Caco-2 (cell line): ENCODE measurements at regions not wholly inside any gene's neighbourhood (a gene's known extent, or its start where the extent isn't known, plus 50 kb on each side); places are given as distances from the start of the nearest gene placed in this dataset.

Experiments used
- BruUV-seq: library from RNA; stranded (reverse); fragments of 400-500 nt; replicated peaks from 2 replicates; lab custom pipeline; 2021; lab: Mats Ljungman, UMichigan
- CTCF ChIA-PET: fragments of 300-600 bp; sonication (Branson Sonifier 250); formaldehyde crosslinking; loops from one replicate; lab custom pipeline; 2022; ENCODE audit warnings: antibody characterized with exemption; lab: Charles Lee
- POLR2A ChIA-PET: fragments of 300-600 bp; sonication (Branson Sonifier 250); formaldehyde crosslinking; loops from one replicate; lab custom pipeline; 2022; ENCODE audit warnings: antibody characterized with exemption; lab: Charles Lee
- DNase-seq, 2 experiments: peaks; one replicate each; pipeline versions ENCODE4 v3.0.0 to v3.0.0-alpha.2; 2020 to 2022
- H3K27me3 ChIP-seq: replicated peaks from 2 replicates; pipeline ENCODE4 v1.6.0; 2011; ENCODE audit warnings: low read length; ENCODE audit not compliant: control insufficient read depth, insufficient read depth
- H3K36me3 ChIP-seq: 2 replicates; pipeline ENCODE4 v1.5.1; 2011; ENCODE audit warnings: low read length; ENCODE audit not compliant: control insufficient read depth, insufficient read depth
- H3K4me1 ChIP-seq: fragments of 250-450 bp; sonication (Bioruptor Pico); 2 replicates; pipeline ENCODE4 v1.5.1; 2020; ENCODE audit warnings: mild to moderate bottlenecking
- H3K4me3 ChIP-seq: 2 replicates; pipeline ENCODE4 v1.5.1; 2011; ENCODE audit warnings: low read depth, mild to moderate bottlenecking, control low read depth, low read length
- H3K9me3 ChIP-seq: fragments of 250-450 bp; sonication (Bioruptor Pico); 2 replicates; pipeline ENCODE4 v1.5.1; 2020; ENCODE audit warnings: mild to moderate bottlenecking, moderate library complexity
- H3K27ac Mint-ChIP-seq: one replicate; pipeline ENCODE4 v1.8.0; 2022; ENCODE audit warnings: mixed read lengths; ENCODE audit not compliant: unreplicated experiment
- H3K27me3 Mint-ChIP-seq: one replicate; pipeline ENCODE4 v1.8.0; 2022; ENCODE audit warnings: mixed read lengths; ENCODE audit not compliant: insufficient read depth, unreplicated experiment
- H3K36me3 Mint-ChIP-seq: one replicate; pipeline ENCODE4 v1.8.0; 2022; ENCODE audit warnings: mild to moderate bottlenecking, mixed read lengths; ENCODE audit not compliant: insufficient read depth, unreplicated experiment
- H3K4me1 Mint-ChIP-seq: one replicate; pipeline ENCODE4 v1.8.0; 2022; ENCODE audit warnings: low read depth, mixed read lengths; ENCODE audit not compliant: unreplicated experiment
- H3K4me3 Mint-ChIP-seq: one replicate; pipeline ENCODE4 v1.8.0; 2022; ENCODE audit warnings: mild to moderate bottlenecking, moderate library complexity, mixed read lengths; ENCODE audit not compliant: unreplicated experiment
- H3K9me3 Mint-ChIP-seq: one replicate; pipeline ENCODE4 v1.8.0; 2022; ENCODE audit warnings: mixed read lengths; ENCODE audit not compliant: unreplicated experiment
- CTCF ChIP-seq, 2 experiments: fragments of 200-600 bp in 1 of 2; IDR thresholded peaks; 1 replicate in 1 of 2; 2 replicates in 1 of 2; pipeline versions ENCODE4 v1.5.1 to v1.8.0; 2011 to 2022; ENCODE audit warnings: antibody characterized with exemption in 1 of 2, control low read depth in 1 of 2, inconsistent platforms in 1 of 2, low read depth in 1 of 2, low read length in 1 of 2, mild to moderate bottlenecking in 1 of 2, moderate library complexity in 1 of 2; ENCODE audit not compliant: insufficient read depth in 1 of 2, severe bottlenecking in 1 of 2, unreplicated experiment in 1 of 2
- intact Hi-C: fragments of 100-400 bp; cut with micrococcal nuclease; formaldehyde crosslinking; loops from one replicate; pipeline ENCODE4 v1.10.0; 2022; ENCODE audit not compliant: unreplicated experiment

- H3K27ac Mint-ChIP-seq, result no peak overlapping the region
- Histone ChIP-seq H3K9me3 (no peaks in the 10 kb centered on the region), H3K4me1 (no peaks in the 10 kb centered on the region), H3K4me3 (no peak overlapping the region), H3K36me3 (no peaks in the 10 kb centered on the region), H3K27me3 (no peaks in the 10 kb centered on the region)
- DNase-seq, result no peak
- no peaks in the 10 kb centered on the region for H3K9me3 Mint-ChIP-seq
- no peaks in the 10 kb centered on the region for H3K27me3 Mint-ChIP-seq
- no peak overlapping the region for H3K4me3 Mint-ChIP-seq
- ChIA-PET CTCF (no interaction called here), POLR2A (no interaction called here)
- no TSS peak for BruUV-seq
- intact Hi-C loops, result no loop called here
- no peaks in the 10 kb centered on the region for H3K4me1 Mint-ChIP-seq
- H3K36me3 Mint-ChIP-seq, result no peaks in the 10 kb centered on the region
- no peak for TF ChIP-seq CTCF (IDR thresholded peaks at IDR 0.05; ENCODE audit: insufficient read depth in 1 of 2, low read depth in 1 of 2, low read length in 1 of 2, severe bottlenecking in 1 of 2, unreplicated experiment in 1 of 2)
Observed at GRCh38 chr11:89119426-89119825, 53.6 kb upstream of the GRM5 start.

GRCh38 chr11:89125298-89125697, 52.4 kb upstream of the TYR start:
- Mint-ChIP-seq H3K4me1 (no peaks in the 10 kb centered on the region), H3K4me3 (no peak overlapping the region), H3K27ac (no peak overlapping the region), H3K27me3 (no peaks in the 10 kb centered on the region), H3K9me3 (no peaks in the 10 kb centered on the region), H3K36me3 (no peaks in the 10 kb centered on the region)
- POLR2A ChIA-PET, result no interaction called here
- CTCF ChIA-PET, result no interaction called here
- Histone ChIP-seq H3K4me3 (no peak overlapping the region), H3K9me3 (no peaks in the 10 kb centered on the region), H3K4me1 (no peaks in the 10 kb centered on the region), H3K36me3 (no peaks in the 10 kb centered on the region), H3K27me3 (no peaks in the 10 kb centered on the region)
- intact Hi-C loops, result no loop called here
- TF ChIP-seq CTCF (IDR thresholded peaks at IDR 0.05; ENCODE audit: insufficient read depth in 1 of 2, low read depth in 1 of 2, low read length in 1 of 2, severe bottlenecking in 1 of 2, unreplicated experiment in 1 of 2), result peak in 1 of 2 experiments; percentile 17
- no TSS peak for BruUV-seq
- DNase-seq, result no peak
